HEK293T (cell line): ENCODE measurements at regions not wholly inside any gene's neighbourhood (a gene's known extent, or its start where the extent isn't known, plus 50 kb on each side); places are given as distances from the start of the nearest gene placed in this dataset.

Experiments
- CTCF ChIA-PET: fragments of 350-600 bp; formaldehyde crosslinking; extraction: SDS; loops from one replicate; lab custom pipeline; 2021; ENCODE audit warnings: antibody characterized with exemption, inconsistent platforms; lab: Yijun Ruan, JAX
- POLR2A ChIA-PET: fragments of 350-600 bp; formaldehyde crosslinking; extraction: SDS; loops from one replicate; lab custom pipeline; 2020; ENCODE audit warnings: antibody characterized with exemption, inconsistent platforms; lab: Yijun Ruan, JAX
- DNase-seq: peaks from one replicate; pipeline ENCODE4 v3.0.0; 2012; ENCODE audit warnings: mixed read lengths; ENCODE audit errors: extremely low spot score
- ARNT ChIP-seq: fragments of 450-650 bp; IDR thresholded peaks from 2 replicates; pipeline ENCODE4 v1.6.1; 2017; ENCODE audit warnings: mild to moderate bottlenecking
- BHLHE40 ChIP-seq: fragments of 450-650 bp; IDR thresholded peaks from 2 replicates; pipeline ENCODE4 v1.6.1; 2016; ENCODE audit warnings: mild to moderate bottlenecking, moderate library complexity, borderline replicate concordance
- CTBP1 ChIP-seq: fragments of 450-650 bp; IDR thresholded peaks from 2 replicates; pipeline ENCODE4 v1.6.1; 2016; ENCODE audit warnings: borderline replicate concordance
- ELF4 ChIP-seq: fragments of 450-650 bp; IDR thresholded peaks from 2 replicates; pipeline ENCODE4 v1.6.1; 2017; ENCODE audit warnings: antibody characterized with exemption
- FOXA1 ChIP-seq: fragments of 450-650 bp; IDR thresholded peaks from 2 replicates; pipeline ENCODE4 v1.6.1; 2016; ENCODE audit warnings: mild to moderate bottlenecking
- FOXK2 ChIP-seq: fragments of 450-650 bp; IDR thresholded peaks from 2 replicates; pipeline ENCODE4 v1.6.1; 2016; ENCODE audit warnings: mild to moderate bottlenecking
- FOXM1 ChIP-seq: fragments of 450-650 bp; IDR thresholded peaks from 2 replicates; pipeline ENCODE4 v1.6.1; 2017; ENCODE audit warnings: mild to moderate bottlenecking, borderline replicate concordance
- HDGF ChIP-seq: fragments of 450-650 bp; IDR thresholded peaks from 2 replicates; pipeline ENCODE4 v1.6.1; 2017; ENCODE audit warnings: antibody characterized with exemption, borderline replicate concordance
- L3MBTL2 ChIP-seq: fragments of 450-650 bp; conservative IDR thresholded peaks from 2 replicates; pipeline ENCODE4 v1.6.1; 2016; ENCODE audit warnings: mild to moderate bottlenecking
- LEF1 ChIP-seq: fragments of 450-650 bp; IDR thresholded peaks from 2 replicates; pipeline ENCODE4 v1.6.1; 2017; ENCODE audit warnings: mild to moderate bottlenecking, borderline replicate concordance
- NFRKB ChIP-seq: fragments of 450-650 bp; IDR thresholded peaks from 2 replicates; pipeline ENCODE4 v1.6.1; 2016; ENCODE audit warnings: mild to moderate bottlenecking, moderate library complexity
- PKNOX1 ChIP-seq: fragments of 450-650 bp; IDR thresholded peaks from 2 replicates; pipeline ENCODE4 v1.6.1; 2016
- SP1 ChIP-seq: fragments of 450-650 bp; IDR thresholded peaks from 2 replicates; pipeline ENCODE4 v1.6.1; 2017
- SUZ12 ChIP-seq: fragments of 450-650 bp; IDR thresholded peaks from 2 replicates; pipeline ENCODE4 v1.6.1; 2016; ENCODE audit warnings: mild to moderate bottlenecking
- TARDBP ChIP-seq: fragments of 450-650 bp; IDR thresholded peaks from 2 replicates; pipeline ENCODE4 v1.6.1; 2016
- ZNF384 ChIP-seq: fragments of 450-650 bp; IDR thresholded peaks from 2 replicates; pipeline ENCODE4 v1.6.1; 2016

GRCh38 chr5:168204165-168204564 is 87.3 kb upstream of the WWC1 start:
- ChIA-PET CTCF (interaction anchor here (1.5 kb wide), 1 partner anchor 15 kb away, joined by 6 read pairs; no protein-coding TSS in a partner anchor), POLR2A (no interaction called here)
- TF ChIP-seq ELF4 (no peak), FOXK2 (no peak), LEF1 (no peak), FOXM1 (no peak)
- no peak for DNase-seq

GRCh38 chr5:168207450-168208029 is 83.9 kb upstream of the WWC1 start:
- TF ChIP-seq PKNOX1 (no peak), BHLHE40 (no peak), TARDBP (no peak), LEF1 (no peak), ARNT (no peak), SUZ12 (no peak), ELF4 (no peak), L3MBTL2 (no peak), NFRKB (no peak), CTBP1 (no peak), SP1 (no peak)
- POLR2A ChIA-PET: no interaction called here
- CTCF ChIA-PET: no interaction called here
- no peak for DNase-seq

DNA sequence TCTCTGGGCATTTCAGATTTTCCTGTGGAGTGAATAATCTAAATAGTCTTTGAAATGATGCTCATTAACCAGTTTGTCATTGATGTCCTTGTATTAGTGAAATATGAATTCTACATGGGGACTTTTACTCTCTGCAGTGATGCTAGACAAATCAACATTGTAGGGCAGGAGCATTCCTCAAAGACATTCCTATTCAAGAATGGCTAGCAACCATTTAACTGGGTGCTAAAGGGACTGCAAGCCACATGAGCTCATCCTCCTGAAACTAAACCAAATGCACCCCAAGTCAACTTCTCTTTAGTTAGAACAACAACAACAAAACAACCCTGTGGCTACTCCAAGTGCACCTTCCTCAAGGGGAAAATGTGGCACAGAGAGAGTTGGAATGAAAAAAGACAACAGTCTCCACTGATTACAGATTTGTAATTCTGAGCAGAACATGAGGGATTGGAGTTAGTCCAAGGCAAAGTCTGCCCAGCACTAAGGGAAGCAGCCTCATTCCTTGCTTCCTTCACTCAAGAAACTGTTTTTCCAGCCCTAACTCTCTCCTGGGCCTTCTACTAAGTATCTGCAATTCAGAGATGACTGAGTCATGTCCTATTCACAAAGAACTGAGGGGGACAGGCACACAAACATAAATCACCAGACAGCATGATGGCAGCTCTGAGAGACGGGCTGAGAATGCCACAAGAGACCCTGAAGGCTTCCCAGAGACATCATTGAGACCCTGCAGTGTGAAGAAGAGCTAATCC is 82.0 kb upstream of the WWC1 start:
- POLR2A ChIA-PET: no interaction called here
- DNase-seq: no peak
- TF ChIP-seq TARDBP (no peak), HDGF (no peak), FOXM1 (no peak), FOXA1 (no peak), BHLHE40 (no peak), LEF1 (no peak), NFRKB (no peak), SP1 (no peak), L3MBTL2 (no peak), FOXK2 (no peak), ARNT (no peak), ZNF384 (no peak), CTBP1 (no peak), PKNOX1 (no peak), ELF4 (no peak), SUZ12 (no peak)
- CTCF ChIA-PET: interaction anchor here (1.0 kb wide), 1 partner anchor 10 kb away, joined by 5 read pairs; no protein-coding TSS in a partner anchor

DNA sequence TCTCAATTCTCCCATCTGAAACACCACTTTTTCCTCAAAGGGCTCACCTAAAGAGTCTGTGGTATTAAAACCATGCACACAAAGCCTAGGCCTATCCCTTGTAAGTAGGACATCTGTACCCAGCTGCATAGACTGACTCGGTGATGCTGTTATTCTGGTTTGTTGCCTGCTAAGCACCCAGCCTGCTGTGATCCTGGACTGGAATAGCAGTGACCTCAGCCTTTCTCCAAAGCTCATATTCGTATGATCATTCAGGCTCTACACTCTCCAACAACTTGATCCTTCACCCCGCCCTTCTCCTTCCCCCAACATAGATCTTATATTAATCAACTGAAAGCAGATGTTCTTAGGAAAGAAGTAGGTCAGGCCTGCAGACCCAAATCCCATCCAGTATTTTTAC is 81.4 kb upstream of the WWC1 start:
- ChIA-PET CTCF (interaction anchor here (1.0 kb wide), 1 partner anchor 10 kb away, joined by 5 read pairs; no protein-coding TSS in a partner anchor), POLR2A (no interaction called here)
- TF ChIP-seq BHLHE40: no peak
- TF ChIP-seq PKNOX1: no peak
- TF ChIP-seq CTBP1: no peak
- TF ChIP-seq ARNT: no peak
- no peak for TF ChIP-seq ELF4
- DNase-seq: no peak

DNA sequence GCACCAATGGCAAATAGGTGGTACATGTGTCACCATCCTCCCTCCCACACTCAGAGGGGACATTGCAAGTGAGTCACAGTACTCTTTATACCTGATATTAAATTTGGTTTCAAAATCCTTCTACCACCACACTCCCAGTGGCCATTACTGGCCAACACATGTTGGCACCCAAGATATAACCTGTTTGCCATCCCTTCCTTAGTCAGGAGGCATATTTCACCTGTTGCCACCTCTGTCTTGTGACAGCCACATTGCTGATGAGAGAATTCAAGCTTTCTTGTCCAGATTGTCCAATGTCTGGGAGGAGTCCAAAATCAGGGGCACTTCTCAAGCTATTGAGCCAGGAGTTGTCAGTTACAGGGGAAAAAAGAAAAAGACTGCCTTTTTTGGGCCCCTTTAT is 80.2 kb upstream of the WWC1 start:
- ChIA-PET CTCF (no interaction called here), POLR2A (no interaction called here)

More for the DNA sequence above, 80.2 kb upstream of the WWC1 start:
- TF ChIP-seq FOXK2 (no peak), SUZ12 (no peak), ELF4 (no peak), NFRKB (no peak), FOXM1 (no peak), HDGF (no peak), BHLHE40 (no peak), PKNOX1 (no peak), FOXA1 (no peak), ARNT (no peak), ZNF384 (no peak), SP1 (no peak), LEF1 (no peak), TARDBP (no peak), L3MBTL2 (no peak), CTBP1 (no peak)
- no peak for DNase-seq
